ENCODE measurements at regions not wholly inside any gene's neighbourhood (a gene's known extent, or its start where the extent isn't known, plus 50 kb on each side); places are given as distances from the start of the nearest gene placed in this dataset.
"Not testable (repeated sequence)": the region's sequence is repeated elsewhere in the genome, so short reads cannot be mapped to it uniquely, and the experiment has no call there.

DNA sequence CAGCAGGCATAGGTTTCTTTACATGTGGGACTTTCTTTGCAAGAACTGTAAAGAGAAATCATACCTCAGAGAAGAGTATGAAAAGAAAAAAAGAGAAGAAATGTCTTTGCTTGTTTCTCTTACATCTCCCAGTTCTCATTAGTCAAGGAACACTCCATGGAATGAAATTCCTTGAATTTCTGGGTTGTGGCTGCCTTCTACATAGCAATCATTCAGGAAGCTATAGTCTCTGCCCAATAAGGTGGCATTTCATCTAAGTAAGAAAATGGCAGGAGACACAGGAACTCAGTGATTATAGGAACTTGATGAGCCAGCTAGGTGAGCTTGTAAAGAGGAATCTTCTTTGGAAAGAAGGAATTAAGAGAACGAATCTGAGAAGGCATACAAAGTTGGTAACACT is 197.0 kb upstream of the FKBP1C start:
- DNase-seq (ENCODE audit: low read depth) = peak; percentile 75

DNA sequence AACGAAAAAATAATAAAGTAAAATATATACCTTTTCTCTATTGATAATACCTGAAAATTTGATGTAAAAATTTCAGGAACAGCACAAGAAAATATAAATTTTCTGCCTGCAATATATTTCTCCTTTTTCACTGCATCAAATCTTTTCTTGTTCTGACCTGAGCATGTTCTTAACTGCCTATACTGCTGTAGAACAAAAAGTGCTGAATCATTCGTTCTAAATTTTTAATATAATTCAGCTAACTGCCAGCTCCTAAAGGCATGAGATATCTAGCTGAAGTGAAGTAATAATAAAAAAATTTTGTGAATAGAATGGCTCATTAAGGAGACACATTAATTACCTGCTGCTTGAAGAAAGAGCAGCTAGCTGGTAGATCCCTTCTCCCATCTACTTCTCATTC is 188.6 kb upstream of the FKBP1C start:
- no peak for DNase-seq (ENCODE audit: low read depth)

DNA sequence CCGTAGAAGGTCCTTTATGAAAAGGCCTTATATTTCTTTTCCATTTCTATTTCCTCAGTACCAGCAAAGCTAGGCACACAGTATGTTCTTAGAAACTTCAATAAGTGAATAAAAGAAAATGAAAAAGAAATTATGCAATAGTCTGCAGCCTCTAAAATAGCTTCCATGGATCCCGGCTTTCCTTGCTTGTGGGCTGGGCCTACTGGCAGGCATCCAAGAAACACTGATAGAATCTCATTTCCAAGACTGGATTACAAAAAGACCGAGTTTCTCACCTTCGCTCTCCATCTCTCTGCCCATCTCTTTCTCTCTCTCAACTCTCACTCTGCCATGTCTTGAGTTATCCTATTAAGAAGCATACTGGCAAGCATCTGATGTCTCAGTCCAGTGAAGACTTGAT is 187.5 kb upstream of the FKBP1C start:
- DNase-seq (ENCODE audit: low read depth) = peak; percentile 22

DNA sequence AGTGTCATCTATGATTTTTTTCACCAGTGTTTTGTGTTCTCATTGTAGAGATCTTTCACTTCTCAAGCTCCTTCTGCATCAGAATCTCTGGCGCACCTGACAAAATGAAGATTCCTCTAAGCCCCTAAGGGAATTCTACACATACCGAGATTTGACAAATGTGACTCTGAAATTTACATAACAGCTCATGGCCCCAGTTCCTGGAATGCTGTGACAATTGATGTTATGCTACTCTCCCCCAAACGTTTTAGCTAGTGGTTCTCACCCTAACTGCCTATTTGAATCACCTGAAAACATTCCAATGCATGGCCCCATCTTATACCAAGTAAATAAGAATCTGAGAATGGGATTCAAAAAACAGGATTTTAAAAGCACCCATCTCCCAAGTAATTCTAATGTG is 162.1 kb upstream of the FKBP1C start:
- DNase-seq (ENCODE audit: low read depth) = no peak

DNA sequence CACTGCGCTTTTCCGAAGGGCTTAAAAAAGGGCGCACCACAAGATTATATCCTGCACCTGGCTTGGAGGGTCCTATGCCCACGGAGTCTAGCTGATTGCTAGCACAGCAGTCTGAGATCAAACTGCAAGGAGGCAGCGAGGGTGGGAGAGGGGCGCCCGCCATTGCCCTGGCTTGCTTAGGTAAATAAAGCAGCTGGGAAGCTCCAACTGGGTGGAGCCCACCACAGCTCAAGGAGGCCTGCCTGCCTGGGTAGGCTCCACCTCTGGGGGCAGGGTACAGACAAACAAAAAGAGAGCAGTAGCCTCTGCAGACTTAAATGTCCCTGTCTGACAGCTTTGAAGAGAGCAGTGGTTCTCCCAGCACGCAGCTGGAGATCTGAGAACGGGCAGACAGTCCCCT is 158.1 kb upstream of the FKBP1C start:
- not testable (repeated sequence) for DNase-seq (ENCODE audit: low read depth)

DNA sequence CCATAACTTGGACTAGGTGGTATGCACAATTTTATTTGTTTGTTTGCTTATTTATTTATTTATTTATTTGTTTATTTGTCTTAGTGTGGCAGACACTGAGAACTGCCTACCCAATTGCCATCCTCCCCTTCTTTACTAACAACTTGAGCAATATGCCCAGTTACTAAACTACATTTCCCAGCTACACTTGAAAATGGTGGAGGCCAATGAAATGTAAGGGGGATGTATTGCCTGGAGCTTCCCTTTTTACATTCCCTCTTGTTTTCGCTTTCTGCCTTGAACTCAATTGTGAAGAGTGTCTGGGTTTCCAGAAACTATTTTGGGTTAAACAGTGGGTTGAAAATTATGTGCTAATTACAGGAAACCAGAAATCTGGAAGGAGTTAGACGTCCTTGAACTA is 152.7 kb upstream of the FKBP1C start:
- DNase-seq (ENCODE audit: low read depth) = no peak

DNA sequence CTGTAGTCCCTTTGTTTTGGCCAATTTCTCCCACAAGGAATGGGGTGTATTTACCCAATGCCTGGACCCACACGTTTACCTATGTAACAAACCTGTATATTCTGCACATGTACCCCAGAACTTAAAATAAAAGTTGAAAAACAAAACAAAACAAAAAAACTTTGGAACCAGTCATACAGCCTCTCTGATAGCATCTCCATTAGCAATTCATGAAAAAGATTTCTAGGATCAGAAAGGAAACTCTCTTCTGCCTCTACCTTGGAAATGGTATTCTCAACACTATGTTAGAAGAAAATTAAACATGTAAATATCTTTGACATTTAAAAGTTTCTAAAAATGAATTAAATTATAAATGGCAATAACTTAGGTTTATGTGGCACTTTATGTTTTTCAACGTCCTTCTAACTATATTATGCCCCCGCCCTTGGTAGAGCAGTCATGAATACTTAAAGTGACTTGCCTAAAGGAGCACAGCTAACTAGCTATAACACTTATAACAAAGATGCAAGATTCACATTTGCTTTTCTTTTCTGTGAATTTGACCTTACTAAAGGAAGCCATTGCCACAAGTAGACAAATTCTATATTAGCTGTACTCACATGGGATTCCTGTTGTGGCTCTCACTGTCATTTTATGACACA is 147.5 kb upstream of the FKBP1C start:
- no peak for DNase-seq (ENCODE audit: low read depth)

DNA sequence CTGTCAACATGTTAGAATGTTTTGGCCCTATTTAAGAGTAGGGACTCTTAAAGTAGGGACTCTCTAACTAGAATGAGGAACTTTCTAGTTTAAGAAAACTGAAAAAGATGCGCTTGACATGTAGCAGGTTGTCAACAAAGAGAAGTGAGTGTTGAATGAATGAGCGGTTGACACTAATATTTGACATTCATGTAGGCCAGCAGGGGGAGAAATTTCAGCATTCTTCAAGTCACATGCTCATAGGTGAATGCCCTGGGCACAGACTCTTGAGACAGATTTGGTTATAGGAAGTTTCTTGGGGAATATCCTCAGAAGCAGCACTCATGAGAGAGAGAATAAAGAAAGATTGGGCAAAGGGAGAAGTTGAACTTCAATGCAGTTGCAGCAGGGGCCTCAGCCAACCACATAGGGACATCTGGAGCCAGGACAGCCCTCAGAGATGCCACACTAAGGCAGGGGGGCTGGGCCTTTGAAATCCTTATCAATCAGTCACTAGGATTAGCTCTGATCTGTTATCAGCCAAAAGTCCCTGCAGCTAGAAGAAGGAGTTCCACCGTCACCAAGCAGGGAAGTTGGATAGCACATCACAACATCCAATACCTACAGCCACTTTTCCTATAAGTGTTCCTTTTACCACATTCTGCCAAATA is 145.1 kb upstream of the FKBP1C start:
- peak; percentile 21 for DNase-seq (ENCODE audit: low read depth)

DNA sequence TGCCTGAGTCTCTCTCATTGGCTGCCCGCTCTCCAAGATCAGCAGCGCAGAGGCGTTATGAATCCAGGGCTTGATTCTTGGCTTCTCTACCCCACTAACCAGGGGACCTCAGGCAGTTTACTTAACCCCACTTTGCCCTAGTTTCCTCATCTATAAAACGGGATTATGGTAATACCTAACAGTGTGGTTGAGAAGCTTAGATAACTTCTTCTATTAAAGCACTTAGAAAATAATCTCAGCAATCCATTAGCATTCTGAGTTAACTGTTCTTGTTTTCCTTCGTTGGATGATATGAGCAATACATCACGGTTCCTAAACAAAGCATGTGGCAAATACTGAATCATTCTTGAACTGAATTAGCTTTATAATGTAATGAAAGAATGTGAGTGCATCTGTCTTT is 116.3 kb upstream of the FKBP1C start:
- DNase-seq (ENCODE audit: low read depth) = peak; percentile 6

DNA sequence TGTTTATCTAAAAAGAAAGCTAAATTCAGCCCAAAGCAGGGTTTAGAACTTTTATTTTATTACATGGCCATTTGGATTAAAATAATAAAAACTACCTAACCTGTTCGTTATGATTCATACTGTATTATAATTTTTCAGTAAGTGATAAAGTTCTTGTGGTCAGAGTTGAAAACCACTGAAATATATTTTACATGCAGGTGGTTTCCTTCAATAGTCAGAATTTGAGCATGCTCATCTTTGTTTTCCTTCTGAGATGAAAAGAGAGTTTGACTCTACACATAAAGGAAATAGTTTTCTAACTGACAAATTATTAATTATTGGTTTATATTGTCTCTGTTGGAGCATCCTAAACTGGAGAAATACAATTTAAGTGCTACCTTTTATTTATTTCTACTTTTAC is 114.0 kb upstream of the FKBP1C start:
- no peak for DNase-seq (ENCODE audit: low read depth)

DNA sequence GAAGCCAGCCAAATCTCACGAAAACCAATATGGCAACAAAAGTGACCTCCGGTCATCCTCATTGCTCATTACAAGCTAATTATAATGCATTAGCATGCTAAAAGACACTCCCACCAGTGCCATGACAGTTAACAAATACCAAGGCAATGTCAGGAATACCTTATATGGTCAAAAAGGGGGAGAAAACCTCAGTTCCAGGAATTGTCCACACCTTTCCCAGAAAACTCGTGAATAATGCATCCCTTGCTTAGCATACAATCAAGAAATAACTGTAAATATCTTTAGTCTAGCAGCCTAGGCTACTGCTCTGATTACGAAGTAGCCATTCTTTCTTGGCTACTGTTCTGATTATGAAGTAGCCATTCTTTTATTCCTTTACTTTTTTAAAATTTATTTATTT is 112.5 kb upstream of the FKBP1C start:
- no peak for DNase-seq (ENCODE audit: low read depth)

DNA sequence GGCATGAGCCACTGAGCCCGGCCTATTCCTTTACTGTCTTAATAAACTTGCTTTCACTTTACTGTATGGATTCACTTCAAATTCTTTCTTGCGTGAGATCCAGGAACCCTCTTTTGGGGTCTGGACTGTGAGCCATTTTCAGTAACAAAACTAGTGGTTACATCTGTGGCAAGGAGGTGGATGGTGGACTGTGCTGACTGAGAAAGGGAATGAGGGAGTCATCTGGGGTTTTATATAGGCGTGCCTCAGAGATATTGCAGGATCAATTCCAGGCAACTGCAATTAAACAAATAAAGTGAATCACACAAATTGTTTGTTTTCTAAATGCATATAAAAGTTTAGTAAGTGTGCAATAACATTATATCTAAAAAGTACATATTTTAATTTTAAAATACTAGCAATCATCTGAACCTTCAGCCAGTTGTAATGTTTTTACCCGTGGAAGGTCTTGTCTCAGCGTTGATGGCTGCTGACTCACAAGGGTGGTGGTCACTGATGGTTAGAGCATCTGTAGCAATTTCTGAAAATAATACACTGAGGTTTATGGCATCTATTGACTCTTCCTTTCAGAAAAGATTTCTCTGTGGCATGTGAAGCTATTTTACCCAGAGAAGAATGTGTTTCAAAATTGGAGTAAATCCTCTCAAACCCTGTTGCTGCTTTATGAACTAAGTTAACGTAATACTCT is 111.4 kb upstream of the FKBP1C start:
- no peak for DNase-seq (ENCODE audit: low read depth)

DNA sequence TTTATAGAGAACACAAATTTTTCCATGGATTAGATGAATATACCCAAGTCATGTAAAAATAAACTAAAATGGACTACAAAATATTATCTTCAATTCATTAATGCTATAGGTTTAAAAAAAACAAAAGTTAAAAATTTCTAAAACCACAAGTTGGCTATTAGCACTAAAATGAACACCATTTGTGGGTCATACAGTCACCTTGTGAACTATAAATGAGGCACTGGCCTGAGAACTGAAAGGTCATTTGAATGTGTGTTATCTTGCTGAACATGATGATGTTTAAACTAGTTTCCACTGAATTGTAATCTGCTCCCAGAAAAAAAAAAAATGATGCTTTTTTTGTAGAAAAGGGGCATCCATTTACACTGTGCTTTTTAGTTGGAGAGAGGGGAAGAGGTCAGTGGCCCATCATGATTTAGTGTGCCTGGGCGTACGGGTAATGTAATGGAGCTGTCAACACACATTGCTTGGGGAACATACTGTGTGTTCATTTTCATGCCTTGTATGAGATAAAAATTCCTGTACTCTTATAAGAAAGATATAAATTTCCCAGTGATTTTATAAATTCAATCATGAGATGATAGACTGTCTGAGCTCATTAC is 96.6 kb upstream of the FKBP1C start:
- DNase-seq (ENCODE audit: low read depth) = no peak

DNA sequence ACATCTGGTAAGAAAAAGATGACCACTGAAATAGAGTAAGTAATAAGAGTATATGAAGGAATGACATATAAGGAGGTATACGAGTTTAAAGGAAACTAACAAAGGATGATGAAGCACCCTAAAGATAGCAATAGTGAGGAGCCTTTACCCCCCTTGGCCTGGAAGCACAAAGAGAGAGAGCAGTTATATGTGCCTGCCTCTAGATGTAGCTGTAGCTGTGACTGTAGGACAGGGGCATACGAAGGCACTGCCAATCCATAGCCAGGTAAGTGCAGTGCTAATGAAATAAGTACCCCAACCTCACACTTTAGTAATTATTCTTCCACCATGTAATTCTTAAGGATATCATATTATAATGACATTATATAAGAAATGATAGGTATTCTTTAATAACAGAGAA is 90.1 kb upstream of the FKBP1C start:
- DNase-seq (ENCODE audit: low read depth) = peak; percentile 1

DNA sequence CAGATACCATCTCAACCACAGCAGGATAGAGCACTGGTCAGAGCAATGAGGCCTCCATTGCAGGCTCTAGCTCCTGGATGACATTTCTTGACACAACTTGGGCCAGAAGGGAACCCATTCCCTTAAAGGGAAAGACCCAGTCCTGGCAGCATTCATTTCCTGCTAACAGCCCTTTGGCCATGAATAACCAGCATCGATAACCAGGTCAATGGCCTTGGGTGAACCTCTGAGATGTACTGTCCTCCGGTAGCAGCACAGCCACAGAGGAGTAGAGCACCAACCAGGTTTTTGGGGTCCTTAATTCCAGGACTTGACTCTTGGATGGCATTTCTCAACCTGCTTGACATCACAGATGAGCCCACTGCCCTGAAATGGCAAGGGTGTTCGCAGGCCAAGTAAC is 71.2 kb upstream of the FKBP1C start:
- no peak for DNase-seq (ENCODE audit: low read depth)

DNA sequence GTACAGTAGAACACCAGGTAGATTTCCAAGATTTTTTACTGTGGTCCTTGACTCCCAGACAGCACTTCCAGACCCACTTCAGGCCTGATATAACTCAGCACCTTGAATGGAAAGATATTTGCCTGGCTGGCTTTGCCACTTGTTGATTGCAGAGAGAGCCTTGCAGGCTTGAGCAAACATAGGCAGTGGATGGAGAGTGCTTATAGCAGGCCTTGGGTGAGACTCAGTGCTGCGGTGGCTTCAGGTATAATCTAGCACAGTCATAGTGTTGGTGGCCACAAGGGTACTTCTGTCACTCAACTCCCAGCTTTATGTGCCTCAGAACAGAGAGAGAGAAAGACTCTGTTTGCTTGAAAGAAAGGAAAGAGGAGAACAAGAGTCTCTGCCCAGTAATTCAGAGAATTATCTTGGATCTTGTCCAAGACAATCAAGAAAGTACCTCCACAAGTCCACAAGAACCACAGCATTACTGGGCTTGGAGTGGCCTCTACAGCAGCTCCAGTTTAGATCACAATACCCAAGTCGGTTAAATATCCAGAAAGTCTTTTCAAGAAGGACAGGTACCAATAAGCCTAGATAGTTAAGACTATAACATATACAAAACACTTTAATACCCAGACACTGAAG is 70.5 kb upstream of the FKBP1C start:
- DNase-seq (ENCODE audit: low read depth) = no peak

DNA sequence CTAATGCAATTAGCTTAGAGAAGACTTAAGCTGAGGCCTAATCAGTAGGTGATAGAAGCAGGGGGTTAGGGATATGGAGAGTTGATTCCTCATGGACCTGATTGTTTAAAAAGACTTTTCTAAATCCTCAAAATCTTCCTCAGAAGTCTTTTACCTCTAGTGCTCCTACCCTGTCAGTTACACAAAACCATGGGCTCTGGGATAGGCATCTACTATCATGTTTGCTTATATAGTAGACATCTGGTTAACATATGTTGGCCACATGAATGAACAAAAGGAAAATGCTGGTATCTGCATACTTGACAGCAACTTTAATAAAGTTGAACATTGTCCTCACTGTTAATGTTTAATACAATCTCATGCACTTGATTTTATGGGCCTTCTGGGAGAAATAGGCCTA is 61.5 kb upstream of the FKBP1C start:
- DNase-seq (ENCODE audit: low read depth) = peak; percentile 3

DNA sequence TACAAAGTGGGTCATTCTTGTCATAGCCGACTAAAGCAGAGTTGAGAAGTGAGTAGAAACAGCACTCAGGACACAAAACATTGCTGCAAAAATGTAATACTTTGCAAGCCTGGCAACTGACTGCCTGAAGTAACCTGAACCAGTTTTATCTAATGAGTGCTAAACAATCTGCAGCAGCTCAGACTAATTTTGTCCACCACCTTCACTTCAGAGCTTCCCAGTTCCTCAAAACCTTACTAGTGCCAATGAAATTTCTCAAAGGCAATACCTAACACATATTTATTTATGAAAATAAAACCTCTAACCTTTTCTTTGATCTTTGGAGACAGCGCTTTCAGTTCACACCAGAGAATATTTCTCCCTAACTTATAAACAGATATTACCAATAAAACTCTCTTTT is 56.7 kb upstream of the FKBP1C start:
- DNase-seq (ENCODE audit: low read depth) = no peak

Measured in renal cortical epithelial cell (primary cell).